T-helper 2 cell treated with Interferon-gamma antibody and Interleukin-4, amounts not matched to agents 5 μg/mL and 100 μg/mL, for 36 hours (primary cell): ENCODE measurements at regions not wholly inside any gene's neighbourhood (a gene's known extent, or its start where the extent isn't known, plus 50 kb on each side); places are given as distances from the start of the nearest gene placed in this dataset.
"Not testable (repeated sequence)": the region's sequence is repeated elsewhere in the genome, so short reads cannot be mapped to it uniquely, and the experiment has no call there.

Experiments
- DNase-seq: peaks from one replicate; pipeline ENCODE4 v3.0.0; 2021; ENCODE audit warnings: low spot score
- H3K27ac Mint-ChIP-seq: one replicate; pipeline ENCODE4 v1.8.0; 2021; ENCODE audit warnings: mild to moderate bottlenecking, mixed read lengths
- H3K27me3 Mint-ChIP-seq: one replicate; pipeline ENCODE4 v1.8.0; 2021; ENCODE audit warnings: low read depth, mixed read lengths
- H3K36me3 Mint-ChIP-seq: one replicate; pipeline ENCODE4 v1.8.0; 2021; ENCODE audit warnings: low read depth, mixed read lengths
- H3K4me1 Mint-ChIP-seq: one replicate; pipeline ENCODE4 v1.8.0; 2021; ENCODE audit warnings: low read depth, mixed read lengths
- H3K4me3 Mint-ChIP-seq: one replicate; pipeline ENCODE4 v1.8.0; 2022; ENCODE audit warnings: mild to moderate bottlenecking, moderate library complexity, mixed read lengths
- H3K9me3 Mint-ChIP-seq: one replicate; pipeline ENCODE4 v1.8.0; 2021; ENCODE audit warnings: mixed read lengths

- H3K9me3 Mint-ChIP-seq = peaks cover 15% of the 10 kb centered on the region
- no peaks in the 10 kb centered on the region for H3K27me3 Mint-ChIP-seq
Measured at GRCh38 chrX:155747520-155747919, 133.6 kb upstream of the VAMP7 start.

DNA sequence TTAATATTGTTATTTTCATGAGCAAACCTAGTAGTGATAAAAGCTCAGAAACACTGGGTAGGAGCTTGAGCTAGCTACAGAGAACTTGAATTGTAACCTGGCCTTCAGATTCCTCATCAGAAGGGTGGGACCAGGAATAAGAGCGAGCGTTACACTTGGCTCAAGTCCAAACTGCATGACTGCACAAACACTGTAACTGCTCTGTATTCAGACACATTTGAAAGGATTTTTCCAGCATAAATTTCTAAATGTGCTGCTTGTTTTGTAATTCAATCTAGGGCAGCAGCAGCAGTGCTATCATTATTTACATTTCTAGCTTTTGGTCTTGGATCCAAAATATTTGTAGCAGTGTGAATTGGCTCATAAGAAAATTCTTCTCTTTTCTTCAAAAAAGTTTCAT is 133.0 kb upstream of the TMLHE start:
- Mint-ChIP-seq H3K27ac (no peak overlapping the region), H3K9me3 (peaks cover 19% of the 10 kb centered on the region), H3K4me1 (no peaks in the 10 kb centered on the region), H3K36me3 (no peaks in the 10 kb centered on the region), H3K4me3 (no peak overlapping the region), H3K27me3 (no peaks in the 10 kb centered on the region)
- no peak for DNase-seq

More at GRCh38 chrX:155747520-155747919, 133.6 kb upstream of the VAMP7 start:
- no peaks in the 10 kb centered on the region for H3K4me1 Mint-ChIP-seq
- H3K4me3 Mint-ChIP-seq = no peak overlapping the region
- H3K36me3 Mint-ChIP-seq = no peaks in the 10 kb centered on the region
- DNase-seq = no peak
- no peak overlapping the region for H3K27ac Mint-ChIP-seq

GRCh38 chrX:155744534-155744933 is 131.8 kb upstream of the TMLHE start:
- H3K4me1 Mint-ChIP-seq = no peaks in the 10 kb centered on the region
- H3K27me3 Mint-ChIP-seq = no peaks in the 10 kb centered on the region
- H3K36me3 Mint-ChIP-seq = no peaks in the 10 kb centered on the region
- H3K9me3 Mint-ChIP-seq = peaks cover 23% of the 10 kb centered on the region
- no peak overlapping the region for H3K4me3 Mint-ChIP-seq
- DNase-seq = no peak
- H3K27ac Mint-ChIP-seq = no peak overlapping the region

- not testable (repeated sequence) for DNase-seq, H3K36me3 Mint-ChIP-seq, H3K4me3 Mint-ChIP-seq, H3K4me1 Mint-ChIP-seq, H3K27me3 Mint-ChIP-seq, H3K27ac Mint-ChIP-seq
- peaks cover 28% of the 10 kb centered on the region for H3K9me3 Mint-ChIP-seq
Measured at GRCh38 chrX:155728335-155728734, 115.6 kb upstream of the TMLHE start.

GRCh38 chrX:155718972-155719586 is 106.3 kb upstream of the TMLHE start:
- no peaks in the 10 kb centered on the region for H3K4me1 Mint-ChIP-seq
- peaks cover 21% of the 10 kb centered on the region for H3K9me3 Mint-ChIP-seq
- DNase-seq = no peak
- no peak overlapping the region for H3K4me3 Mint-ChIP-seq
- no peaks in the 10 kb centered on the region for H3K27me3 Mint-ChIP-seq
- no peaks in the 10 kb centered on the region for H3K36me3 Mint-ChIP-seq
- H3K27ac Mint-ChIP-seq = no peak overlapping the region

DNA sequence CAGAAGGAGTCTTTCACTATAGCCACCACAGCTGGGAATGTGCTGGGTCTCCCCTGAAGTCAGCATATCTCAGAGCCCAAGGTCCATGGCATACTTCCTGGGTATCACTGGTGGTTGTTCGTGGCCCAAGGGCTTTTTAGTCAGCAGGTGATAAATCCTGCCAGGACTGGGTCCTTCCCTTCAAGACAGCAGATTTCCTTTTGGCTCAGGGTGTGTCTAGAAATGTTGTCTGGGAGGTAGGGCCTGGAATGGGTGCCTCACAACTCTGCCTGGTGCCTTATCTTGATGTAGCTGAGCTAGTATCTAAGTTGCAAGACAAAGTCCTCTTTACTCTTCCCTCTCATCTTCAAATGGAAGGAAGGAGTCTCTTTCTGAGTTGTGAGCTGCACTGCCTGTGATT is 102.4 kb upstream of the TMLHE start:
- no peak for DNase-seq
- H3K36me3 Mint-ChIP-seq = no peaks in the 10 kb centered on the region
- no peak overlapping the region for H3K4me3 Mint-ChIP-seq
- H3K4me1 Mint-ChIP-seq = no peaks in the 10 kb centered on the region
- no peaks in the 10 kb centered on the region for H3K27me3 Mint-ChIP-seq
- peaks cover 37% of the 10 kb centered on the region for H3K9me3 Mint-ChIP-seq
- H3K27ac Mint-ChIP-seq = no peak overlapping the region

DNA sequence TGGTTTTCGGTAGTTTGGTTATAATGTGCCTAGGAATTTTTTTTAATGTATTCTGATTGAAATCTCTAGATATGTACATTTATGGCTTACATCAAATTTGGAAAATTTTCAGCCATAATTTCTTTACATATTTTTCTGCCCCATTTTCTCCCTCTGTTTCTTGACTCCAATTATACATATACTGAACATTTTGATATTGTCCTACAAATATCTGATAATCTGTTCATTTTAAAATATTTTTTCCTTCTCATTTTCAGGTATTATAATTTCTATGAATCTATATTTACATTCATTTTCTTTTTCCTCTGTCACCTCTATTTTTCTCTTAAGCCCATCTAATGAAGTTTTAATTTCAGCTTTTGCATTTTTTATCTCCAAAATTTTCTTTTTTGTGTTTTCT is 82.7 kb upstream of the TMLHE start:
- Mint-ChIP-seq H3K9me3 (no peaks in the 10 kb centered on the region), H3K4me1 (no peaks in the 10 kb centered on the region), H3K27ac (no peak overlapping the region), H3K36me3 (no peaks in the 10 kb centered on the region), H3K4me3 (no peak overlapping the region), H3K27me3 (no peaks in the 10 kb centered on the region)
- DNase-seq = no peak

DNA sequence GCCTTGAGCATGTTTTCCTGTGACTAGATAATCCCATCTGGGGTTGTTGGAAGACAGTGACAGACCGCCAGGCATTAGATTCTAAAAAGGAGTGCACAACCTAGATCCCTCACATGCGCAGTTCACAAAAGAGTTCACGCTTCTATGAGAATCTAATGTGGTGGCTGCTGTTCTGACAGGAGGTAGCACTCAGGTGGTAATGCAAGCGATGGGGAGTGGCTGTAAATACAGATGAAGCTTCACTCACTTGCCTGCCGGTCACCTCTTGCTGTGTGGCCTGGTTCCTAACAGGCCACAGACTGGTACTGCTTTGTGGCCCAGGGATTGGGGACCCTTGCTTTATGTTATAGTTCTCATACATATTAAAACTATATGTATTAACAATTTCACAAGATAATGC is 81.9 kb upstream of the TMLHE start:
- Mint-ChIP-seq H3K36me3 (no peaks in the 10 kb centered on the region), H3K27ac (no peak overlapping the region), H3K4me1 (no peaks in the 10 kb centered on the region), H3K27me3 (peaks cover 4% of the 10 kb centered on the region), H3K9me3 (no peaks in the 10 kb centered on the region), H3K4me3 (no peak overlapping the region)
- DNase-seq = no peak

- H3K36me3 Mint-ChIP-seq = no peaks in the 10 kb centered on the region
- peaks cover 5% of the 10 kb centered on the region for H3K9me3 Mint-ChIP-seq
- peaks cover 10% of the 10 kb centered on the region for H3K4me1 Mint-ChIP-seq
- H3K27me3 Mint-ChIP-seq = no peaks in the 10 kb centered on the region
- DNase-seq = no peak
- H3K4me3 Mint-ChIP-seq = no peak overlapping the region
- H3K27ac Mint-ChIP-seq = no peak overlapping the region
Measured at GRCh38 chrX:155682834-155683233, 70.1 kb upstream of the TMLHE start.

- no peaks in the 10 kb centered on the region for H3K36me3 Mint-ChIP-seq
- H3K4me1 Mint-ChIP-seq = peaks cover 10% of the 10 kb centered on the region
- H3K4me3 Mint-ChIP-seq = peak overlapping the region; percentile 39
- peak overlapping the region; percentile 41 for H3K27ac Mint-ChIP-seq
- no peaks in the 10 kb centered on the region for H3K27me3 Mint-ChIP-seq
- H3K9me3 Mint-ChIP-seq = no peaks in the 10 kb centered on the region
- DNase-seq = peak; percentile 3
Measured at GRCh38 chrX:155679715-155680114, 67.0 kb upstream of the TMLHE start.

DNA sequence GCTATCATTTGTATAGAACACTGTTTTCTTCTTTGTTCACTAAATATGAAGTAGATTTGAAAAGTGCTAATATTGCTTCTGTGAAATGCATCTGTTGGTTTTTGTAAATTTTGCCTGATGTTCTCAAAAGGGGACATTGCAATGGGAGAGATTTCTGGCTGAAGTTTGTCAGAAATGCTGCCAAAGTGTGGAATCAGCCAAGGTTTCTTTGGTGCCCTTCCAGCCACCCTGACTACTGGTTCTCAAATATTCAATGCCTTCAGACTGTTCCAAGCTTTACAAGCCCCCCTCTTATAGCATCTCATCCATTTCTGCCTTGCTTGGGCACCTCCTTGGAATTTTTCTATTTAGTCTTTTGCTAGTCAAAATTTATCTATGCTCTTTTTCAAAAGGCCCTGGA is 60.6 kb upstream of the TMLHE start:
- Mint-ChIP-seq H3K9me3 (no peaks in the 10 kb centered on the region), H3K4me1 (no peaks in the 10 kb centered on the region), H3K4me3 (no peak overlapping the region), H3K36me3 (no peaks in the 10 kb centered on the region), H3K27ac (no peak overlapping the region), H3K27me3 (no peaks in the 10 kb centered on the region)
- no peak for DNase-seq

GRCh38 chrX:155666741-155667140 is 54.0 kb upstream of the TMLHE start:
- H3K27ac Mint-ChIP-seq = no peak overlapping the region

More at GRCh38 chrX:155666741-155667140, 54.0 kb upstream of the TMLHE start:
- H3K4me1 Mint-ChIP-seq = no peaks in the 10 kb centered on the region
- H3K4me3 Mint-ChIP-seq = no peak overlapping the region
- no peaks in the 10 kb centered on the region for H3K9me3 Mint-ChIP-seq
- no peaks in the 10 kb centered on the region for H3K36me3 Mint-ChIP-seq
- H3K27me3 Mint-ChIP-seq = peaks cover 3% of the 10 kb centered on the region
- DNase-seq = no peak
